ENCODE measurements at regions not wholly inside any gene's neighbourhood (a gene's known extent, or its start where the extent isn't known, plus 50 kb on each side); places are given as distances from the start of the nearest gene placed in this dataset.
A peak's percentile ranks its signal among the peaks of the same experiment; 100 is the strongest.

DNA sequence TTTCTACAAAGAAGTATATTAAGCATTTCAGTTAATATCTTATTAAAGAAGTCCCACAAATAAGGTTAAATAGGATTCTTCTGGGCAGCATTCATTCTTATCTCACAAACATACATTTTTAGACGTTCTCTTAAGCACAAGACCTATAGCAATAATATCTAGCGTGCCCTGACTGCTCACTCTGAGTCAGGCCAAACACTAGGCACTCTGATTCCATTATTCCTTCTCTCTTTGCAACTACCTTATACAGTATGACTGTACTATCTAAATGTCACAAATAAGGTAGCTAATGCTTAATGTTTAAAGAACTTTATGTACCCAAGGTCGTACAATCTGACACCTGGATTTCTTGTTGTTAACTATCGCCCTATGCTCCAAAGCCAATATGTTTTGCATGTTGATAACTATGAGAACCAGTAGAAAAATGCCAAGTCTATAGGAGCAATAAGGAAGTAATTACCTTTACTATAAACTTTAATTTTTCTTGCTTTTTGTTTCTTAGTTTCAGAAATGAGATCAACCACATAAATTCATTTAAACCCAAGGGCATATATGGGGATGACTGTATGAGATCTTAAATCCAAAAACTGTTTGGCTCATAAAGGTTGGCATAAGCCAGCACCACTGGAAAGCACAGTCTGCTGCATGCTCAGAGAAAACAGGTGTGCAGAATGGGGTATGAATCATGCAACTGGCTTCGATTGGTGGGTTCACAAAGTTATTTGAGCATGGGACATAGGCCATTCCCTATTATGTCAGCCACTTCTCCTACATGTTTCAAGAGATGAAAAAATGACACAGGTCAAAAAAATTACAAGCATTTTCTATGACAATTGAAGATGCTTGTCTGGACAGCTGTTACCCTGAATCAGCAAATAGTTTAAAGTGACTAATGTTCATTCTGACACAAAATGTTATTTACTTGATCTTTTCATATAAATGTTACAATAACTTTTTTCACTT lies 352.0 kb downstream of the IRS1 start:
- TF ChIP-seq, protein P1, sequence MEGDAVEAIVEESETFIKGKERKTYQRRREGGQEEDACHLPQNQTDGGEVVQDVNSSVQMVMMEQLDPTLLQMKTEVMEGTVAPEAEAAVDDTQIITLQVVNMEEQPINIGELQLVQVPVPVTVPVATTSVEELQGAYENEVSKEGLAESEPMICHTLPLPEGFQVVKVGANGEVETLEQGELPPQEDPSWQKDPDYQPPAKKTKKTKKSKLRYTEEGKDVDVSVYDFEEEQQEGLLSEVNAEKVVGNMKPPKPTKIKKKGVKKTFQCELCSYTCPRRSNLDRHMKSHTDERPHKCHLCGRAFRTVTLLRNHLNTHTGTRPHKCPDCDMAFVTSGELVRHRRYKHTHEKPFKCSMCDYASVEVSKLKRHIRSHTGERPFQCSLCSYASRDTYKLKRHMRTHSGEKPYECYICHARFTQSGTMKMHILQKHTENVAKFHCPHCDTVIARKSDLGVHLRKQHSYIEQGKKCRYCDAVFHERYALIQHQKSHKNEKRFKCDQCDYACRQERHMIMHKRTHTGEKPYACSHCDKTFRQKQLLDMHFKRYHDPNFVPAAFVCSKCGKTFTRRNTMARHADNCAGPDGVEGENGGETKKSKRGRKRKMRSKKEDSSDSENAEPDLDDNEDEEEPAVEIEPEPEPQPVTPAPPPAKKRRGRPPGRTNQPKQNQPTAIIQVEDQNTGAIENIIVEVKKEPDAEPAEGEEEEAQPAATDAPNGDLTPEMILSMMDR (IDR thresholded peaks at IDR 0.05): no peak
- intact Hi-C loops (cut with DNase I, micrococcal nuclease): no loop called here
- Histone ChIP-seq H3K4me3 (no peak overlapping the region), H3K9me3 (no peaks in the 10 kb centered on the region), H3K36me3 (ENCODE audit: low read depth) (no peaks in the 10 kb centered on the region), H3K4me1 (ENCODE audit: low read depth) (no peaks in the 10 kb centered on the region)
- ATAC-seq: peak; percentile 81
- DNase-seq: no peak

DNA sequence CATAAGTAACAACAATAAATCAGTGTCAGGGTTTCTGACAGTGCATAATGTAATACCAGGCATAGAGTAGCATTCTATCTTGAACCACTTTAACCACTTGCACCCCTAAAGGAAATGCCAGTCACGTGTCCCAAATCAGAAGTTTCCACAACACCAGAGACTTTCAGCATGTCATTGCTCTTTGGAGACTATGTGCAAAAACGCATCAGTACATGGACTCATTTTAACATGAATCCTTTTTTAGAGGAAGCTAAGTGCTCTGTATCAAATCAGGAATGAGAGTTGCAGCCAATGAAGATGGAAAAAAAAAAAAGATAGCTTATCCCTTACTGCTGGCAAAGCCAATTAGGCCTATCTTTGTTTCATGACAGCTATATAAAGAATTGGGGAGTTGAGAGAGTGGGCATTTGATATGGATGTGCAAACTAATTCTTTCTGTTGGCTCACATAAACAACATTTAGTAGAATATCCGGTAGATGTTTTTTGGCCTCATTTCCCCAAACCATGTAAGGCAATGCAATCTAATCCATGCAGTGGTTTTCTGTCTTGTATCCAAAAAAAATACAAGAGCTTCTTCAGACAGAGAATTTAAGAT lies 353.1 kb downstream of the IRS1 start:
- no peak for DNase-seq
- no peaks in the 10 kb centered on the region for H3K36me3 ChIP-seq (ENCODE audit: low read depth)
- H3K9me3 ChIP-seq: no peaks in the 10 kb centered on the region
- TF ChIP-seq, protein P1 (IDR thresholded peaks at IDR 0.05): no peak
- intact Hi-C loops (cut with DNase I, micrococcal nuclease): no loop called here
- no peak for ATAC-seq
- no peak overlapping the region for H3K4me3 ChIP-seq
- no peaks in the 10 kb centered on the region for H3K4me1 ChIP-seq (ENCODE audit: low read depth)

DNA sequence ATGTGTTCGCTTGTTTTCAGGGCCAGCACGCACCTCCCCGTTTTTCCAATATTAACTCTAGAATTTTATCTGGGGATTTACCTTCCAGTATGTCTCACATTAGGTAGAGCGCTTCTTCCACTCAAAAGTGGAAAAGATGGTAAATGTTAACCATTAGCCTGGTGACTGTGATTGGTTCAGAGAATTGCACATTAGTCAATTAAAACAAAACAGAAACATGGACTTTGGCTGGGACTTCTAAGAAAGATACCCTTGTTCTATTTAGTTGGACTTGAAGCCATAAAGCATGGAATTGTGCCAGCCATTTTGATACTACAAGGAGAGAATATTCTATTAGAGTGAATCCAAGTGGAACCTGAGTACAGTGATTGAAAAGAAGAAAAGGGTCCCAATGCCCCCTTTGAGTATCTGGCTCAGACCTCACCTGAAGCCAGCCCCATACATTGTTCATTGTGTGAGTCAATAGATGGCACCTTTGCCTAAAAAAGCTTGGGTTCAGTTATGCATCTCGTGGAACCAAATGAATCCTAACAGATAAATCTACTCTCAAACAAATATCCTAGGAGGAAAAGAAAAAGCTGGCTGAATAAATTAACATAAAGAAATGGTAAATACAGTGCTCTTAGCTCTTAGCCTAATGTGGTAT lies 354.3 kb downstream of the IRS1 start:
- intact Hi-C loops (cut with DNase I, micrococcal nuclease): no loop called here

DNA sequence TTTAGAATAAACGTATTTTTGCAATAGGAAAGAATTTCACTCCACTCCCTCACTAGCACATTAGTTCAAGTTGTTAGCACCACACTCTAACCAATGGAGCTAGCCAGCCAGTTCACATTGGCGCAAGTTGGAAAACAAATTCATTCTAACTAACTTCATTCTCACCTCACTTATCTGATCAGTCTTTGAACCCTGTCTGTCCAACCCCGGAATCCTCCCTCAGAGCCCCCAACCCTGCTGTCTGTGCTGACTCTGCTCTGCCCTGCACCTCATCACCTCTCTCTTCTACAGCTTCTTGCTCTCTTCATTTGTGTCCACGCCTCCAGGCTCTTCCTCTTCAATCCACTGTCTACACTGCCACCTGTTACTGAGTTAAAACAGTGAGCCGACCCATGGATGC lies 356.5 kb downstream of the IRS1 start:
- no peaks in the 10 kb centered on the region for H3K4me1 ChIP-seq (ENCODE audit: low read depth)
- intact Hi-C loops (cut with DNase I, micrococcal nuclease): no loop called here
- TF ChIP-seq, protein P1 (IDR thresholded peaks at IDR 0.05): no peak

More for the DNA sequence above, 354.3 kb downstream of the IRS1 start:
- Histone ChIP-seq H3K36me3 (ENCODE audit: low read depth) (no peaks in the 10 kb centered on the region), H3K4me1 (ENCODE audit: low read depth) (no peaks in the 10 kb centered on the region), H3K4me3 (no peak overlapping the region), H3K9me3 (no peaks in the 10 kb centered on the region)
- TF ChIP-seq, protein P1 (IDR thresholded peaks at IDR 0.05): no peak
- DNase-seq (peak in 1 of 3 donors; percentile 80), ATAC-seq (peak; percentile 83)

DNA sequence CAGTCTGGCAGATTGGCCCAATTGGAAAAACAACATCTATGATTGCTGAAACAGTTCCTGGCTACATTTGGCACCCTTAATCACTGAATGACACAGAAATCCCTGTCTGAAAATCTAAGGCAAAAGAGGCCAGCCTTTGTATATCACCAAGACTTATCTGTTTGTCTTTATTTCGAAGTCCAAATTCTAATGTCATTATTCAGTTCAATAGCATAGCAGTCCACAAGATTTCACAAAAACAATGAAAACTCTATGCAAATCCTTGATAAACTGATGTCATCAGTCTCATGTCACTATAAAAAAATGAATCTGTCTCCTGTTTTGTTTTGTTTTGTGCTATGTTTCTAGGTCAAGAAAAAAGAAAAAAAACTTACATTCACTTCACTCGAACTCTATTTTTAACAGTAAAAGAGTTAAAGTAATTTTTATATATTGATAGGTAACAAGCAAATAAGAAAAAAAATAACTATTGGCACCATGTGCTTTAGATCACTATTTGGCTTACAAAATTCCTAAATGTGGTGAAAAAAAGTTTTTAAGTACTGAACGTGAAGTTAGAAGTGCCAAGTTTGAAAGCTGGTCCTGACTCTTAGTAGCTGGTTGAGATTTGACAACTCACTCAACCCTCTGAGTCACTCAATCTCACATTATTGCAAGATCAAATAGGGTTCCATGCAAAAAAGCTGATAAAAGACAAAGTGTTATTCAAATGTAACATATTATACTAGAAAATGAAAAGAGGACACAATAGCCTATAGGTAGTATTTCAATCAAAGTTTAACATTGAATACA lies 359.3 kb downstream of the IRS1 start:
- no peak for DNase-seq
- Histone ChIP-seq H3K4me1 (ENCODE audit: low read depth) (no peaks in the 10 kb centered on the region), H3K4me3 (no peak overlapping the region), H3K9me3 (no peaks in the 10 kb centered on the region), H3K36me3 (ENCODE audit: low read depth) (no peaks in the 10 kb centered on the region)
- ATAC-seq: no peak
- intact Hi-C loops (cut with DNase I, micrococcal nuclease): no loop called here
- TF ChIP-seq, protein P1 (IDR thresholded peaks at IDR 0.05): no peak

More for the DNA sequence above, 356.5 kb downstream of the IRS1 start:
- H3K4me3 ChIP-seq: no peak overlapping the region
- H3K36me3 ChIP-seq (ENCODE audit: low read depth): no peaks in the 10 kb centered on the region
- no peak for DNase-seq
- no peaks in the 10 kb centered on the region for H3K9me3 ChIP-seq
- ATAC-seq: no peak
